ENCODE measurements at regions not wholly inside any gene's neighbourhood (a gene's known extent, or its start where the extent isn't known, plus 50 kb on each side); places are given as distances from the start of the nearest gene placed in this dataset.

- no peaks in the 10 kb centered on the region for H3K36me3 ChIP-seq
- no peak overlapping the region for H3K4me3 ChIP-seq
- H3K4me1 ChIP-seq = no peaks in the 10 kb centered on the region
- intact Hi-C loops (cut with DNase I) = no loop called here
- WGBS, 2 donors = 79 to 93% methylated on average over 6 of the region's 6 CpGs
- no peaks in the 10 kb centered on the region for H3K27me3 ChIP-seq
- no peaks in the 10 kb centered on the region for H3K9me3 ChIP-seq
- no peak for DNase-seq
- no peak for TF ChIP-seq EP300 (IDR thresholded peaks at IDR 0.05)
- no peak for TF ChIP-seq POLR2A (IDR thresholded peaks at IDR 0.05)
- TF ChIP-seq, protein P1, sequence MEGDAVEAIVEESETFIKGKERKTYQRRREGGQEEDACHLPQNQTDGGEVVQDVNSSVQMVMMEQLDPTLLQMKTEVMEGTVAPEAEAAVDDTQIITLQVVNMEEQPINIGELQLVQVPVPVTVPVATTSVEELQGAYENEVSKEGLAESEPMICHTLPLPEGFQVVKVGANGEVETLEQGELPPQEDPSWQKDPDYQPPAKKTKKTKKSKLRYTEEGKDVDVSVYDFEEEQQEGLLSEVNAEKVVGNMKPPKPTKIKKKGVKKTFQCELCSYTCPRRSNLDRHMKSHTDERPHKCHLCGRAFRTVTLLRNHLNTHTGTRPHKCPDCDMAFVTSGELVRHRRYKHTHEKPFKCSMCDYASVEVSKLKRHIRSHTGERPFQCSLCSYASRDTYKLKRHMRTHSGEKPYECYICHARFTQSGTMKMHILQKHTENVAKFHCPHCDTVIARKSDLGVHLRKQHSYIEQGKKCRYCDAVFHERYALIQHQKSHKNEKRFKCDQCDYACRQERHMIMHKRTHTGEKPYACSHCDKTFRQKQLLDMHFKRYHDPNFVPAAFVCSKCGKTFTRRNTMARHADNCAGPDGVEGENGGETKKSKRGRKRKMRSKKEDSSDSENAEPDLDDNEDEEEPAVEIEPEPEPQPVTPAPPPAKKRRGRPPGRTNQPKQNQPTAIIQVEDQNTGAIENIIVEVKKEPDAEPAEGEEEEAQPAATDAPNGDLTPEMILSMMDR (IDR thresholded peaks at IDR 0.05) = no peak
- TF ChIP-seq POLR2AphosphoS5 (IDR thresholded peaks at IDR 0.05) = no peak
- H3K27ac ChIP-seq = no peak overlapping the region
Observed at GRCh38 chr13:20351281-20352022, 119.3 kb upstream of the GJB6 start.

DNA sequence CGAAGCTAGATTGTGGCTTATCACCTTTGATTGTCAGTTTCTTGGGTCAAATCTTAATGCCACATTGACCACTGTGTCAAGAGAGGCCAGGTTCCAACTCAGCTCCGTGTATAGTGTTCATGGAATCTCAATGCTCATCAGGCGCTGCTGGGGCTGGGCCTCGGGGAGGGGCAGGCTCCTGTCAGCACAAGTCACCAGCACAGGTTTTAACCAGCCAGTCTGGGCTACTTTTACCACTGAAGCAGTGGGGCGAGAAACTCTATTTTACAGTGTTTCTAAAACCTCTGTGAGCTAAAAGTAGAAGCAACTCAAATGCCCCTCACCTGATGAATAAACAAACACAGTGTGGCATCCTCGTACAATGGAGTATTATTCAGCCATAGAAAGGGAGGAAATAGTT, 118.7 kb upstream of the GJB6 start:
- H3K4me3 ChIP-seq = no peak overlapping the region
- H3K36me3 ChIP-seq = no peaks in the 10 kb centered on the region
- WGBS, 2 donors = 89% methylated on average over 6 of the region's 6 CpGs
- H3K9me3 ChIP-seq = no peaks in the 10 kb centered on the region
- TF ChIP-seq EP300 (IDR thresholded peaks at IDR 0.05) (no peak), POLR2AphosphoS5 (IDR thresholded peaks at IDR 0.05) (no peak)
- intact Hi-C loops (cut with DNase I) = no loop called here
- no peak overlapping the region for H3K27ac ChIP-seq
- no peaks in the 10 kb centered on the region for H3K4me1 ChIP-seq
- no peaks in the 10 kb centered on the region for H3K27me3 ChIP-seq
- DNase-seq = no peak

- no peaks in the 10 kb centered on the region for H3K4me1 ChIP-seq
- H3K27me3 ChIP-seq = no peaks in the 10 kb centered on the region
- no peak for DNase-seq
- no peaks in the 10 kb centered on the region for H3K36me3 ChIP-seq
- no peak overlapping the region for H3K4me3 ChIP-seq
- TF ChIP-seq POLR2A (IDR thresholded peaks at IDR 0.05) (no peak), POLR2AphosphoS5 (IDR thresholded peaks at IDR 0.05) (no peak), EP300 (IDR thresholded peaks at IDR 0.05) (no peak)
- TF ChIP-seq, protein P1 (IDR thresholded peaks at IDR 0.05) = no peak
- no peaks in the 10 kb centered on the region for H3K9me3 ChIP-seq
- WGBS, 2 donors = 94 to 95% methylated on average over 3 of the region's 3 CpGs
- intact Hi-C loops (cut with DNase I) = no loop called here
- no peak overlapping the region for H3K27ac ChIP-seq
Observed at GRCh38 chr13:20350382-20350763, 118.3 kb upstream of the GJB6 start.

- intact Hi-C loops (cut with DNase I) = no loop called here
- Histone ChIP-seq H3K27ac (no peak overlapping the region), H3K4me1 (no peaks in the 10 kb centered on the region), H3K4me3 (no peak overlapping the region), H3K36me3 (no peaks in the 10 kb centered on the region), H3K27me3 (no peaks in the 10 kb centered on the region), H3K9me3 (no peaks in the 10 kb centered on the region)
- WGBS, 2 donors = 83 to 85% methylated on average over 17 of the region's 17 CpGs
- no peak for TF ChIP-seq EP300 (IDR thresholded peaks at IDR 0.05)
- TF ChIP-seq, protein P1 (IDR thresholded peaks at IDR 0.05) = no peak
- no peak for TF ChIP-seq POLR2A (IDR thresholded peaks at IDR 0.05)
- DNase-seq = no peak
Observed at GRCh38 chr13:20349564-20350381, 117.7 kb upstream of the GJB6 start.

- 87 to 94% methylated on average over 8 of the region's 8 CpGs for WGBS, 2 donors
- H3K9me3 ChIP-seq = no peaks in the 10 kb centered on the region
- no peaks in the 10 kb centered on the region for H3K27me3 ChIP-seq
- intact Hi-C loops (cut with DNase I) = no loop called here
- no peak overlapping the region for H3K27ac ChIP-seq
- no peak overlapping the region for H3K4me3 ChIP-seq
- TF ChIP-seq, protein P1 (IDR thresholded peaks at IDR 0.05) = no peak
- TF ChIP-seq POLR2A (IDR thresholded peaks at IDR 0.05) (no peak), EP300 (IDR thresholded peaks at IDR 0.05) (no peak), POLR2AphosphoS5 (IDR thresholded peaks at IDR 0.05) (no peak)
- H3K36me3 ChIP-seq = no peaks in the 10 kb centered on the region
- H3K4me1 ChIP-seq = no peaks in the 10 kb centered on the region
- no peak for DNase-seq
Observed at GRCh38 chr13:20348645-20349408, 116.7 kb upstream of the GJB6 start.
